HCT116 (cell line): ENCODE measurements at regions not wholly inside any gene's neighbourhood (a gene's known extent, or its start where the extent isn't known, plus 50 kb on each side); places are given as distances from the start of the nearest gene placed in this dataset.

Experiments used
- CEBPB ChIP-seq: IDR thresholded peaks from 2 replicates; pipeline ENCODE4 v1.6.1; 2012; ENCODE audit warnings: low read depth
- CTCF ChIP-seq, 3 experiments: fragments of 200-600 bp in 1 of 3; sonication (generic) in 1 of 3; IDR thresholded peaks in 2 of 3; conservative IDR thresholded peaks in 1 of 3; 2 replicates each; pipeline ENCODE4 v1.5.1; 2012 to 2017; ENCODE audit warnings: low read depth in 2 of 3, low read length in 2 of 3, antibody characterized with exemption in 1 of 3, borderline replicate concordance in 1 of 3, control low read depth in 1 of 3, mild to moderate bottlenecking in 1 of 3, mixed read lengths in 1 of 3, mixed run types in 1 of 3, moderate library complexity in 1 of 3; ENCODE audit not compliant: insufficient read depth in 1 of 3
- POLR2A ChIP-seq: IDR thresholded peaks from 2 replicates; pipeline ENCODE4 v1.7.0; 2011; ENCODE audit warnings: borderline replicate concordance; ENCODE audit not compliant: insufficient read depth, insufficient read length; ENCODE audit errors: extremely low read depth
- RAD21 ChIP-seq: IDR thresholded peaks from 2 replicates; pipeline ENCODE4 v1.6.1; 2012; ENCODE audit warnings: low read depth, mild to moderate bottlenecking
- SIN3A ChIP-seq: IDR thresholded peaks from 2 replicates; pipeline ENCODE4 v1.6.1; 2012; ENCODE audit warnings: low read depth
- SRF ChIP-seq: IDR thresholded peaks from 2 replicates; pipeline ENCODE4 v1.6.1; 2012; ENCODE audit warnings: low read depth
- ZFX ChIP-seq: fragments of 450-650 bp; IDR thresholded peaks from 2 replicates; pipeline ENCODE4 v1.6.1; 2017
- ZNF274 ChIP-seq: fragments of 200-500 bp; sonication (Bioruptor generic); IDR thresholded peaks from 2 replicates; pipeline ENCODE4 v1.6.1; 2014; ENCODE audit warnings: mild to moderate bottlenecking, low read depth, low read length, inconsistent platforms
- TF ChIP-seq, protein P1 (sequence below): IDR thresholded peaks from 2 replicates; pipeline ENCODE4 v1.6.1; 2012; ENCODE audit warnings: low read depth

DNA sequence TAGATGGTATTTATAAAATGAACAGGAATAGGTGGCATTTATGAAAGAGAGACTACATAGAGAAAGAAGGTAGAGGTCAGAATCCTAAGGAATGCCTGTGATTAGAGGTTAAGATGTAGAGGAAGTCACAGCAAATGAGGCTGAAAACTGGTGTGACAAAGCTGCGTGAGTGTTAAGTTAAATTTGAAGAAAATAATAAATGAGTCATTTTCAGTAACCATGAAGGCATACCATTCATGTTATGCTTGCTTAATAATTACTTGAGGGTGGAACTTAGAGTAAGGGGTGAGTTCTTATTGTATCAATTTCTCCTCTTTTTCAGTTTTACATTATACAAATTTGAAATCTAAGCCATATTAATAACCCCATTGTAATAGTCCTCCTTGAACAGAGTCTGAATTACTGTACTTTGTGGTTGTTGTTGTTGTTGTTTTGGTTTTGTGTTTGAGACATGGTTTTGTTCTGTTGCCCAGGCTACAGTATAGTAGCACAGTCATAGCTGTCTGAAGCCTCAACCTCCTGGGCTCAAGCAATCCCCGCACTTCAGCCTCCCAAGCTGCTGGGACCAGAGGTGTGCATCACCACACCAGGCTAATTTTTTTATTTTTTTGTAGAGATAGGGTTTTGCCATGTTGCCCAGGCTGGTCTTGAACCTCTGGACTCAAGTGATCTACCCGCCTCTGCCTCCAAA lies 761.5 kb downstream of the GALC start:
- TF ChIP-seq CTCF (IDR thresholded peaks at IDR 0.05 in 2 of 3, conservative IDR thresholded peaks at IDR 0.05 in 1 of 3; ENCODE audit: borderline replicate concordance in 1 of 3, insufficient read depth in 1 of 3, low read depth in 2 of 3, low read length in 2 of 3): no peak
- no peak for TF ChIP-seq SIN3A
- no peak for TF ChIP-seq SRF
- TF ChIP-seq, protein P1, sequence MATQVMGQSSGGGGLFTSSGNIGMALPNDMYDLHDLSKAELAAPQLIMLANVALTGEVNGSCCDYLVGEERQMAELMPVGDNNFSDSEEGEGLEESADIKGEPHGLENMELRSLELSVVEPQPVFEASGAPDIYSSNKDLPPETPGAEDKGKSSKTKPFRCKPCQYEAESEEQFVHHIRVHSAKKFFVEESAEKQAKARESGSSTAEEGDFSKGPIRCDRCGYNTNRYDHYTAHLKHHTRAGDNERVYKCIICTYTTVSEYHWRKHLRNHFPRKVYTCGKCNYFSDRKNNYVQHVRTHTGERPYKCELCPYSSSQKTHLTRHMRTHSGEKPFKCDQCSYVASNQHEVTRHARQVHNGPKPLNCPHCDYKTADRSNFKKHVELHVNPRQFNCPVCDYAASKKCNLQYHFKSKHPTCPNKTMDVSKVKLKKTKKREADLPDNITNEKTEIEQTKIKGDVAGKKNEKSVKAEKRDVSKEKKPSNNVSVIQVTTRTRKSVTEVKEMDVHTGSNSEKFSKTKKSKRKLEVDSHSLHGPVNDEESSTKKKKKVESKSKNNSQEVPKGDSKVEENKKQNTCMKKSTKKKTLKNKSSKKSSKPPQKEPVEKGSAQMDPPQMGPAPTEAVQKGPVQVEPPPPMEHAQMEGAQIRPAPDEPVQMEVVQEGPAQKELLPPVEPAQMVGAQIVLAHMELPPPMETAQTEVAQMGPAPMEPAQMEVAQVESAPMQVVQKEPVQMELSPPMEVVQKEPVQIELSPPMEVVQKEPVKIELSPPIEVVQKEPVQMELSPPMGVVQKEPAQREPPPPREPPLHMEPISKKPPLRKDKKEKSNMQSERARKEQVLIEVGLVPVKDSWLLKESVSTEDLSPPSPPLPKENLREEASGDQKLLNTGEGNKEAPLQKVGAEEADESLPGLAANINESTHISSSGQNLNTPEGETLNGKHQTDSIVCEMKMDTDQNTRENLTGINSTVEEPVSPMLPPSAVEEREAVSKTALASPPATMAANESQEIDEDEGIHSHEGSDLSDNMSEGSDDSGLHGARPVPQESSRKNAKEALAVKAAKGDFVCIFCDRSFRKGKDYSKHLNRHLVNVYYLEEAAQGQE: no peak
- TF ChIP-seq ZFX: no peak
- TF ChIP-seq CEBPB: no peak
- no peak for TF ChIP-seq POLR2A
- no peak for TF ChIP-seq ZNF274
- no peak for TF ChIP-seq RAD21
